ENCODE measurements at regions not wholly inside any gene's neighbourhood (a gene's known extent, or its start where the extent isn't known, plus 50 kb on each side); places are given as distances from the start of the nearest gene placed in this dataset.

DNA sequence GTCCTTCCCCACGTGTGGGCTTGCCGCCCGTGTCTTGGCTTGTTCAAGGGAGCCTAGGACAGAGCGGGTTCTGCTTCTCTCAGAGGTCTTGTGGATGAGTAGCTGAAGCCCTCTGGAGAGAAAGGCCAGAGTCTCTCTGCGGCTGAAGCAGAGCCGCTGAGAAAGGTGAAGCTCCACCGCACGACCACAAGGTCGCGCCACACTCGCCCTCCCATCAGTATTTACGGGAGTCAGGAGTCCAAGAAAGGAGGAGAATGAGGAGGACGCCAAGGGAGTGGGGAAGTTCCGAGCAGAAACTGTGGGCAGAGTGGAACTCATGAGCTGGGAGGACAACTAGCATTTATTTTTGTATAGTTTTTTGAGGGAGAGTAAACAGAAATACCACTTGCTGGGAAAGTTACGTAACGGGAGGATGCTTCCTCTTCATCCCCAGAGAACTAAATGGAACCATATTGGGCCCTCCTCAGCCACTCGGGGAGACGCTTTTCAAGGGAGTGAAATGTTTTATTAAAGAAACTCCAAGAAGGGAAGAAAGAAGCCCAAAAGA is 51.6 kb upstream of the HAO2 start:
- Histone ChIP-seq H3K4me1 (ENCODE audit: control insufficient read depth in 2 of 2, insufficient read depth in 2 of 2, low read length in 1 of 2) (peaks cover 0 to 2% of the 10 kb centered on the region in 2 donors), H3K9me3 (ENCODE audit: control insufficient read depth in 2 of 2, insufficient read depth in 1 of 2, low read depth in 1 of 2, low read length in 1 of 2) (no peaks in the 10 kb centered on the region), H3K36me3 (ENCODE audit: control insufficient read depth in 2 of 2, insufficient read depth in 2 of 2, low read length in 1 of 2) (no peaks in the 10 kb centered on the region), H3K27me3 (ENCODE audit: control insufficient read depth in 1 of 2, insufficient read depth in 2 of 2, low read length in 2 of 2) (no peaks in the 10 kb centered on the region), H3K27ac (ENCODE audit: low read depth in 2 of 2, low read length in 1 of 2) (no peak overlapping the region), H3K4me3 (ENCODE audit: low read depth in 1 of 2, low read length in 2 of 2) (no peak overlapping the region)
- 81 to 86% methylated on average over 18 of the region's 18 CpGs for WGBS, 2 donors

DNA sequence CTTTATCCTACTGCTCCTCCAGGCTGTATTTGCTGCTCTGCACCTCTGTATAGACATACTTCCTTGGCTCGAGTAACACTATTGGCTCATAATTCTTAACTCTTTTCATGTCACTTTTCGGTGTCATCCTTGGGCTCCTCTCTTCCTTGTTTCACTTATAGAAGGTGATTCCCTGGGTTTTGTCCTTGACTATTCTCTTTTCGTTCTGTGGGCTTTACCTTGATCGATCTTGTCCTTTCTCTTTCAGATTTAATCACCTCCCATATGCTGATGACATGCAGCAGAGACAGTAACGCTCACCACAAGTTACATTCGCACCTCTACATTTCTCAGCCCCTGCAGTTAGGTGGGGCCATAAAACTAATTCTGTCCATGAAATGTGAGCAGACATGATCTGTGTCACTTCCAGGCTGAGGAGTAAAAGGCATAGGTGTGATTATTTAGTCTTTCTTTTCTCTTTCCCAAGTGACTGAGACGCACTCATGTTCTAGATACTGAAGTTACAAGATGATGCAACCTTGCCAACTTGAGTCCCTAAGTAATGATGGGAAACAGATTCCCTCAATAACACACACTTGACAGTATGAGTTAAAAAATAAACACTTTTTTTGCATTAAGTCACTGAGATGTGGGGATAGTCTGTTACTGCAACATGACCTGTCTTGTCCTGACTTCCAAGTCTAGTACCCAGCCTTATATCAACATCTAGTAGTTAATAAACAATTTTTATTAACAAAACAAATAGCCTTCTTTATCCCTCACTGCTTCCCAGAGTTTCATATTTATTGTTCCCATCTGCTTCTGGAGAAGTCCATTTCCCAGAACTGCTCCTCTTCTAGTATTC is 49.9 kb upstream of the HAO2 start:
- 74 to 80% methylated on average over 7 of the region's 7 CpGs for WGBS, 2 donors
- Histone ChIP-seq H3K4me1 (ENCODE audit: control insufficient read depth in 2 of 2, insufficient read depth in 2 of 2, low read length in 1 of 2) (peaks cover 0 to 2% of the 10 kb centered on the region in 2 donors), H3K27me3 (ENCODE audit: control insufficient read depth in 1 of 2, insufficient read depth in 2 of 2, low read length in 2 of 2) (no peaks in the 10 kb centered on the region), H3K36me3 (ENCODE audit: control insufficient read depth in 2 of 2, insufficient read depth in 2 of 2, low read length in 1 of 2) (no peaks in the 10 kb centered on the region), H3K27ac (ENCODE audit: low read depth in 2 of 2, low read length in 1 of 2) (no peak overlapping the region), H3K4me3 (ENCODE audit: low read depth in 1 of 2, low read length in 2 of 2) (no peak overlapping the region), H3K9me3 (ENCODE audit: control insufficient read depth in 2 of 2, insufficient read depth in 1 of 2, low read depth in 1 of 2, low read length in 1 of 2) (no peaks in the 10 kb centered on the region)
